LoVo (cell line): ENCODE measurements at regions not wholly inside any gene's neighbourhood (a gene's known extent, or its start where the extent isn't known, plus 50 kb on each side); places are given as distances from the start of the nearest gene placed in this dataset.

ENCODE experiments used
- DNase-seq: peaks from one replicate; pipeline ENCODE4 v3.0.0-alpha.2; 2016; ENCODE audit warnings: low spot score

GRCh38 chr12:38139456-38139855, 177.1 kb upstream of the ALG10B start:
- no peak for DNase-seq

GRCh38 chr12:38141239-38141638, 175.3 kb upstream of the ALG10B start:
- no peak for DNase-seq

DNA sequence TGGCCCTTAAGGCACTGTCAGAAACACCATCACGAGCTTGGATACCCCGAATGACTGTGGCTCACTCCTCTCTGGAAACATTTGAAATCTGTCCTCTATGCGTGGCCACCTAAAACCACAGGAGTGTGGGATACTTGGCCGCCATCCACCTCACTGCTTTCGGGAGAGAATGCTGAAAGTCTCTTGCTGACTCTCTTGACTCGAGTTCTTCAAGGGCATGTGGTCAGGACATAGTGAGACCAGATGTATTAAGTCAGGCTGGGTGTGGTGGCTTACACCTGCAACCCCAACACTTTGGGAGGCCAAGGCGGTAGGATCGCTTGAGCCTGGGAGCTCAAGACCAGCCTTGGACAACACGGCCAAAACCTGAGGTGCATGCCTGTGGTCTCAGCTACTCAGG, 174.7 kb upstream of the ALG10B start:
- DNase-seq: no peak

GRCh38 chr12:38142974-38143373, 173.6 kb upstream of the ALG10B start:
- DNase-seq: no peak

- DNase-seq: no peak
These were observed 172.5 kb upstream of the ALG10B start for GRCh38 chr12:38144049-38144448.

DNA sequence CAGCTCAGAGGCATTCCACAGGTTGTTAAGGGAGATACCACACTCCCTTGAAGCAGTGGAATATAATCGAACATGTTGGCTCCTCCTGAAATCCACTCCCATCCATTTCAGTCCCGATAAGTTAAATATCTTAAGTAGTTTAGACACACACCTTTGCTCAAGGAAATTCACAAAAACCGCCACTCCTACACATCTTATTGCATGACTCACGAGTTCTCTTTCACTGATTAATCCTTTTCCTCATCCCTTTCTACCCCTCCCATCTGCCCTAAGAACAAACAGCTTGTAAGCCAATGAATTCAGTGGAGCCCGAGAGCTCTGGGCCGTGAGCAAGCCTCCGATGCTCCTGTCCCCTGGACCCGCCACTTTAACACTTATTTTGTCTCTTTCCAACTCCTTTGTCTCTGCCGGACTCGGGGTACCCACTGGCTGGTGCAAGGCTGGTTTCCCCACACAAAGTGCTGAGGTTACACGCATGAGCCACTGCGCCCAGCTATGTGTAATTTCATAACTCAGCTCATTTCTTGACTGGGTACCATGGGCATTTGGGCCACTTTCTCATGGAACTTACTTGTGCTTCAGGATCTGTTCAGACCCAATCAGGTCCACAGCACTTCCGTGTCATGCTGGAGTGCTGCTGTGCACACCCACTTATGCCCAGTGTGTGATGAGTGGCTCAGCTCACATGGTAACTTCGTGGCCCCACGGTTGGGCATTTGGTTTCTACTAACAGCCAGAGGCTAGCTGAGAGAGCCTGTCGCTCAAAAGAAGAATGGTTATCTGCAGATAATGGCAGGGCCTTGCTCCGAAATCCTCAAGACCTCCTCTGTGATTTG, 171.8 kb upstream of the ALG10B start:
- no peak for DNase-seq

DNA sequence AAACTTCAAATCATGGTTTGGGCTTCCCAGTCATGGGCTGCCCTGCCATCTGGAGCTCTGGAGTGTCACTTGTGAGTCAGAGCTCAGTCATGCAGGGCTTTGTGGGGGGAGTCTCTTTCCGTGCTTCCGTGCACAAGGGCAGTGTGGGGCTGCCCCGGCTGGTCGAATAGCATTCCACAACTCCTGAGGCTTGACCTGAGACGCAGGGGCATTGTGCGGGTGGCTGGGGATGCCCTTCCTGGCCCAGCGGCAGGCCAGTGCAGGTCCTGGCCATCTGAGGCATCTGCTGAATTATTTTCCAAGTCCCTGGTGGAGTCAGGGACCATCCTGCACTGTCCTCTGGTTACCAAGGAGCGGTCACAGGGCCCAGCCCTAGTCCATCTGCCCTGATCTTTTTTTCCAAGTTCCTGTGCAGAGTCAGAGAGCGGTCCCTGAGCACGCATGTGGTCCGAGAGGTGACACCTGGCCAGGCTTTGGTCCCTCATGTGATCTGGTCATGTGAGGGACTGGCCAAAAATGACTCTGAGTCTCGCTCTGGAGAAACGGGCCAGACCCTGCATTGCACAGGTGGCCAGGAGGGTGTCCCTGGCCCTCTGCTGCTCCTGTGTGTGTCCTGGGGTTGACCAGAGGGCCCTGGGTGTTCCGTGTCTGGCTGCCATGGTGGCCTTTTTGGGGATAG, 167.0 kb upstream of the ALG10B start:
- no peak for DNase-seq

DNA sequence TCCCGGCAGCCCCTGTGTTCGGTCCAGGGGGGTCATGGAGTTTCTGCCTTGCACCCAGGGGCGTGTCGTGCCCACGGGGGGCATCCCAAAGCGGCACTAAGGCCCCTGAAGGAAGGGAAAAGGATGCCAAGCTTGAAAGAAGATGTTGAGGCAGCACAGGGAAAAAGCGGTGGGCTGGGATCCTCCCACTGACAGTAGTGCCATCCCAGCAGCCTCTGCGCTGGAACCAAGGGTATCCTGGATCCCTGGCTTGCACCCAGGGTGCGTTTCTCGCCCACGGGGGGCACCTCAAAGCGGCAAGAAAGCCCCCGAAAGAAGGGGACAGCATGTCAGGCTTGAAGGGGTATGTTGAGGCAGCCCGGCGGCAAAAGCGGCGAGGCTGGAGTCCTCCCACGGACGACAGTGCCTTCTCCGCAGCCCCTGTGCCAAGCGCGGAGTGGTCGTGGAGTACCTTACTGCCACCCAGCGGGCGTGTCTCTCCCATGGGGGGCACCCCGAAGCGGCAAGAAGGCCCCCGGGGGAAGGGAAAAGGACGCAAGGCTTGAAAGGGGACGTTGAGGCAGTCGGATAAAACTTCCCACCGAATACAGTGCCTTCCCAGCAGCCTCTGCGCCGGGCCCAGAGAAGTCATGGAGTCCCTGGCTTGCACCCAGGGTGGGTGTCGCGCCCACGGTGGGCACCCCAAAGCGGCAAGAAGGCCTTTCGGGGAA, 164.4 kb upstream of the ALG10B start:
- no peak for DNase-seq

DNA sequence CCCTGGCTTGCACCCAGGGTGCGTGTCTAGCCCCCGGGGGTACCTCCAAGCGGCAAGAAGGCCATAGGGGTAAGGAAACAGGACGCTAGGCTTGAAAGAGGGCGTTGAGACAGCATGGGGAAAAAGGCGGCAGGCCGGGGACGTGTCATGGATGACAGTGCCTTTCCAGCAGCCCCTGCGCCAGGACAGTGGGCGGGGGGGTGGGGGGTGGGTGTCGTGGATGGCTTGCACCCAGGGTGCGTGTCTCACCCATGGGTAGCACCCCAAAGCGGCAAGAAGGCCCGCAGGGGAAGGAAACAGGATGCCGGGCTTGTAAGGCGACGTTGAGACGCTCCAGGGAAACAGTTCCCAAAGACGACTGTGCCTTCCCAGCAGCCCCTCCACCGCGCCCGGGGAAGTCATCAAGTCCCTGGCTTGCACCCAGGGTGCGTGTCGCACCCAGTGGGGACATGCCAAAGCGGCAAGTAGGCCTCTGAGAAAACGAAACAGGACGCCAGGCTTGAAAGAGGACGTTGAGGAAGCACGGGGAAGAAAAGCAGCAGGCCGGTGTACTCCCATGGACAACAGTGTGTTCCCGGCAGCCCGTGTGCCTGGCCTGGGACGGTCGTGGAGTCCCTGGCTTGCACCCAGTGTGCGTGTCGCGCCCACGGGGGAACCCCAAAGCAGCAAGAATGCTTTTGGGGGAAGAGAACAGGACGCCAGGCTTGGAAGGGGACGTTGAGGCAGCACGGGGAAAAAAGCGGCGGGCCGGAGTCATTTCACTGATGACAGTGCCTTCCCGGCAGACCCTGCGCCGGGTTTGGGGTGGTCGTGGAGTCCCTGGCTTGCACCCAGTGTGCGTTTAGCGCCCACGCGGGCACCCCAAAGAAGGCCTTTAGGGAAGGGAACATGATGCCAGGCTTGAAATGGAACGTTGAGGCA, 163.5 kb upstream of the ALG10B start:
- no peak for DNase-seq

DNA sequence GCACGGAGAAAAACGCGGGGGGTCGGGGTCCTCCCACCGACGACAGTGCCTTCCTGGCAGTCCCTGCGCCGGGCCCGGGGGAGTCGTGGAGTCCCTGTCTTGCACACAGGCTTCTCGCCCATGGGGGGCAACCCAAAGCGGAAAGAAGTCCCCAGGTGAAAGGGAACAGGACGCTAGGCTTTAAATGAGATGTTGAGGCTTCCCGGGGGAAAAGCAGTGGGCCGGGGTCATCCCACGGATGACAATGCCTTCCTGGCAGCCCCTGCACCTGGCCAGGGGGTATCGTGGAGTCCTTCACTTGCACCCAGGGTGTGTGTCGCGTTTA, 162.9 kb upstream of the ALG10B start:
- no peak for DNase-seq

- no peak for DNase-seq
These were observed 162.2 kb upstream of the ALG10B start for GRCh38 chr12:38154096-38155019.

GRCh38 chr12:38155020-38155395, 161.6 kb upstream of the ALG10B start:
- no peak for DNase-seq

GRCh38 chr12:38155526-38156496, 160.8 kb upstream of the ALG10B start:
- DNase-seq: no peak

DNA sequence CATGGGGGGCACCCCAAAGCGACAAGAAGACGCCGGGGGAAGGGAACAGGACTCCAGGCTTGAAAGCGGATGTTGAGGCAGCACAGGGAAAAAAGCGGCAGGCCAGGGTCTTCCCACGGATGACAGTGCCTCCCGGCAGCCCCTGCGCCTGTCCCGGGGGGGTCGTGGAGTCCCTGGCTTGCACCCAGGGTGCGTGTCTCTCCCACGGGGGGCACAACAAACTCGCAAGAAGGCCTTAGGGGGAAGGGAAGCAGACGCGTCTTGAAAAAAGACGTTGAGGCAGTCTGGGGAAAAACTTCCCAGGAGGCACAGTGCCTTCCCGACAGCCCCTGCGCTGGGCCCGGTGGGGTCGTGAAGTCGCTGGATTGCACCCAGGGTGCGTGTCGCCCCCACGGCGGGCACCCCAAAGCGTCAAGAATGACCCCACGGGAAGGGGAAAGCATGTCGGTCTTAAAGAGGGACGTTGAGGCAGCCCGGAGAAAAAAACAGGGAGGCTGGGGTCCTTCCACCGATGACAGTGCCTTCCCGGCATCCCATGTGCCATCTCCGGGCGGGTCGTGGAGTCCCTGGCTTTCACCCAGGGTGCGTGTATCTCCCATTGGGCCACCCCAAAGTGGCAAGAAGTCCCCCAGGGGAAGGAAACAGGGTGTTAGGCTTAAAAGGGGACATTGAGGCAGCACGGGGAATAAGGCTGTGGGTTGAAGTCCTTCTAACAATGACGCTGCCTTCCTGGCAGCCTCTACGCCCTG, 159.9 kb upstream of the ALG10B start:
- no peak for DNase-seq

- DNase-seq: no peak
These were observed 159.2 kb upstream of the ALG10B start for GRCh38 chr12:38157274-38157932.

GRCh38 chr12:38157933-38158401, 158.6 kb upstream of the ALG10B start:
- DNase-seq: no peak

DNA sequence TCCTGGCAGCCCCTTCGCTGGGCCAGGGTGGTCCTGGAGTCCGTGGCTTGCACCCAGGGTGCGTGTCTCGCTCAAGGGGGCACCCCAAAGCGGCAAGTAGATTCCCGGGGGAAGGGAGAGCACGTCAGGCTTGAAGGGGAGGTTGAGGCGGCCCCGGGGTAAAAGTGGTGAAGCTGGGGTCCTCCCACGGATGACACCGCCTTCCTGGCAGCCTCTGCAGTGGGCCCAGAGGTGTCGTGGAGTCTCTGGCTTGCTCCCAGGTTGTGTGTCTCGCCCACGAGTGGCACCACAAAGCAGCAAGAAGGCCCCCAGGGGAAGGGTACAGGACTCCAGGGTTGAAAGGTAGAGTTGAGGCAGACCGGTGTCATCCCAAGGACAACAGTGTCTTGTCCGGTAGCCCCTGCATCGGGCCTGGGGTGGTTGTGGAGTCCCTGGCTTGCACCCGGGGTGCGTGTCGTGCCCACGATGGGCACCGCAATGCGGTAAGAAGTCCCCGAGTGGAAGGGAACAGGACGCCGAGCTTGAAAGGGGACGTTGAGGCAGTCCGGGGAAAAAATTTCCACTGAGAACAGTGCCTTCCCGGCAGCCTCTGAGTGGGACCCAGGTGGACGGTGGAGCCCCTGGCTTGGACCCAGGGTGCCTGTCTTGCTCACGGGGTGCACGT, 158.0 kb upstream of the ALG10B start:
- no peak for DNase-seq

DNA sequence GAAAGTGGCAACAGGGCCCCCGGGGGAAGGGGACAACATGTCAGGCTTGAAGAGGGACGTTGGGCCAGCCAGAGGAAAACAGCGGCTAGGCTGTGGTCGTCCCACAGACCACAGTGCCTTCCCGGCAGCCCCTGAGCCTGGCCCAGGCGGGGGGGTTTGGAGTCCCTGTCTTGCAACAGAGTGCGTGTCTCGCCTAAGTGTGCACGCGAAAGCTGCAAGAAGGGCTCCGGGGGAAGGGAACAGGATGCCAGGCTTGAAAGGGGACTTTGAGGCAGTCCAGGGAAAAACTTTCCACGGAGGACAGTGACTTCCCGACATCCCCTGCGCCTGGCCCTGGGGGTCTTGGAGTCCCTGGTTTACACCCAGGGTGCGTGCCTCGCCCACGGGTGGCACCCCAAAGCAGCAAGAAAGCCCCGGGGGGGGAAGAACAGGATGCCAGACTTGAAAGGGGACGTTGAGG, 157.5 kb upstream of the ALG10B start:
- no peak for DNase-seq
